OCI-LY7 (cell line): ENCODE measurements at regions not wholly inside any gene's neighbourhood (a gene's known extent, or its start where the extent isn't known, plus 50 kb on each side); places are given as distances from the start of the nearest gene placed in this dataset.

Experiments
- BruUV-seq: library from RNA; stranded (reverse); fragments of 400-500 nt; replicated peaks from 2 replicates; lab custom pipeline; 2021; lab: Mats Ljungman, UMichigan
- CTCF ChIA-PET: fragments of 300-600 bp; sonication (Branson Sonifier 250); formaldehyde crosslinking; loops from one replicate; lab custom pipeline; 2022; ENCODE audit warnings: antibody characterized with exemption; ENCODE audit not compliant: unreplicated experiment; lab: Charles Lee
- POLR2A ChIA-PET: fragments of 300-600 bp; sonication (Branson Sonifier 250); formaldehyde crosslinking; loops from one replicate; lab custom pipeline; 2022; ENCODE audit warnings: antibody characterized with exemption; lab: Charles Lee
- DNase-seq: peaks from one replicate; pipeline ENCODE4 v3.0.0-alpha.2; 2015; ENCODE audit warnings: low spot score
- H2AFZ ChIP-seq: fragments of 200-600 bp; sonication (generic), shearing (Covaris generic); 2 replicates; pipeline ENCODE4 v1.6.1; 2014; ENCODE audit warnings: mild to moderate bottlenecking, antibody characterized with exemption, low read length, moderate library complexity
- H3K27ac ChIP-seq: fragments of 200-600 bp; sonication (generic); 2 replicates; pipeline ENCODE4 v1.5.1; 2014; ENCODE audit warnings: mixed run types, low read depth, mild to moderate bottlenecking, moderate library complexity, low read length, inconsistent platforms; ENCODE audit not compliant: poor library complexity, severe bottlenecking
- H3K36me3 ChIP-seq: fragments of 200-600 bp; sonication (generic); 2 replicates; pipeline ENCODE4 v1.6.1; 2014; ENCODE audit warnings: mild to moderate bottlenecking, antibody characterized with exemption, low read length, moderate library complexity, mixed read lengths; ENCODE audit not compliant: insufficient read depth
- H3K4me1 ChIP-seq: fragments of 200-600 bp; sonication (generic); 2 replicates; pipeline ENCODE4 v1.5.1; 2014; ENCODE audit warnings: mild to moderate bottlenecking, low read length; ENCODE audit not compliant: insufficient read depth, poor library complexity, severe bottlenecking
- H3K4me2 ChIP-seq: fragments of 200-600 bp; sonication (generic); 2 replicates; pipeline ENCODE4 v1.6.1; 2014; ENCODE audit warnings: mild to moderate bottlenecking, low read length
- H3K4me3 ChIP-seq: fragments of 200-600 bp; sonication (generic); 2 replicates; pipeline ENCODE4 v1.5.1; 2014; ENCODE audit warnings: mild to moderate bottlenecking, low read depth, low read length; ENCODE audit not compliant: poor library complexity, severe bottlenecking
- H3K79me2 ChIP-seq: fragments of 200-600 bp; sonication (generic); 2 replicates; pipeline ENCODE4 v1.6.1; 2016; ENCODE audit warnings: low read depth, mild to moderate bottlenecking, low read length, moderate library complexity, mixed read lengths; ENCODE audit not compliant: insufficient read depth
- H3K9me2 ChIP-seq: fragments of 200-600 bp; sonication (generic); 2 replicates; pipeline ENCODE4 v1.6.1; 2016; ENCODE audit warnings: mild to moderate bottlenecking, low read length, mixed read lengths; ENCODE audit not compliant: insufficient read depth
- H3K9me3 ChIP-seq: fragments of 200-600 bp; sonication (generic); 2 replicates; pipeline ENCODE4 v1.6.1; 2014; ENCODE audit warnings: mild to moderate bottlenecking, mixed run types, low read length, mixed read lengths
- H4K20me1 ChIP-seq: fragments of 200-600 bp; sonication (generic); 2 replicates; pipeline ENCODE4 v1.6.1; 2014; ENCODE audit warnings: mild to moderate bottlenecking, antibody characterized with exemption, low read length, moderate library complexity, mixed read lengths; ENCODE audit not compliant: insufficient read depth
- EZH2phosphoT487 ChIP-seq: fragments of 200-600 bp; sonication (generic); IDR thresholded peaks from 2 replicates; pipeline ENCODE4 v1.6.1; 2018; ENCODE audit warnings: low read depth, borderline replicate concordance, mild to moderate bottlenecking, mixed run types, antibody characterized with exemption, low read length, moderate library complexity, mixed read lengths
- intact Hi-C: fragments of 100-400 bp; cut with micrococcal nuclease; formaldehyde crosslinking; loops from one replicate; pipeline ENCODE4 v1.10.0; 2022; ENCODE audit not compliant: unreplicated experiment
- TF ChIP-seq, protein P1 (sequence below): fragments of 200-600 bp; sonication (generic); conservative IDR thresholded peaks from 2 replicates; pipeline ENCODE4 v1.5.1; 2014; ENCODE audit warnings: mild to moderate bottlenecking, antibody characterized with exemption, low read length, moderate library complexity, mixed read lengths

DNA sequence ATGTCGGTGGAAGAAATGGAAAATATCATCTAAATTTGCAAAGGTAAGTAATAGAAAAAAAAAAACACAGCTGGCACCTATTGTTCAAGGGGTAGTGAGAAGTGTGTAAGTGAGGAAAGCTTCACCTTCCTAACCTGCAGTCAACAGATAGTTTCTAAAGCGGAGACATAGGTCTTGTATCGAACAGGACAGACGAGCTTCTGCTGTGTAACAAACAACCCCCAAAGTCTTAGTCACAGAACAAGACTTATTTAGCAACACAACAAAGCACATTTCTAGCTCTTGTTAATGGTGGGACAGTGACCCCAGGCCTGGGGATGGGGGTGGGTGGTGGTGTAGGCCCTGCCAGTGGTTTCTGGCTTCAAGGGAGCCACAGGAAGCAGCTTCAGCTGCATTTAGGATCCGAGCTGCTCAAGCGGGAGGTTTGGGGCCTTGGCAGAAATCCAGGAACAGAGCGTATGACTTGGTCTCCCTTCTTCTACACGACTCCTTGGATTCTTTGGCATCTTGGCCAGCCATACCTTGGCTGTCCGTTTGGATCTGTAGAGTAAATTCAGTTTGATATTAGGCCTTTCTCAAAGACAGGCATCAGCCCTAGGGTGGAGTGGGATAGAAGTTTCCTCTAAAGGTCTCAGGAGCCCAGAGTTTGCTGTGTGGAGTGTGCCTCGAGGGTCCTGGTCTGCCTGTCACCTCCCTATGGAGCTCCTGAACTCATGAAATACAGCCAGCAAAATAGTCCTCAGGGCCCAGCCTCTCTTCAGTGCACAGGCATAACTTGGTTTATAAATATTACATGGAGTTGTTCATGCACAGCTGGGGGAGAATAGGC lies 56.9 kb upstream of the SHH start:
- H3K4me3 ChIP-seq: no peak overlapping the region
- no peaks in the 10 kb centered on the region for H3K9me2 ChIP-seq
- no TSS peak for BruUV-seq
- no peak overlapping the region for H2AFZ ChIP-seq
- H3K36me3 ChIP-seq: no peaks in the 10 kb centered on the region
- TF ChIP-seq EZH2phosphoT487: no peak
- TF ChIP-seq, protein P1, sequence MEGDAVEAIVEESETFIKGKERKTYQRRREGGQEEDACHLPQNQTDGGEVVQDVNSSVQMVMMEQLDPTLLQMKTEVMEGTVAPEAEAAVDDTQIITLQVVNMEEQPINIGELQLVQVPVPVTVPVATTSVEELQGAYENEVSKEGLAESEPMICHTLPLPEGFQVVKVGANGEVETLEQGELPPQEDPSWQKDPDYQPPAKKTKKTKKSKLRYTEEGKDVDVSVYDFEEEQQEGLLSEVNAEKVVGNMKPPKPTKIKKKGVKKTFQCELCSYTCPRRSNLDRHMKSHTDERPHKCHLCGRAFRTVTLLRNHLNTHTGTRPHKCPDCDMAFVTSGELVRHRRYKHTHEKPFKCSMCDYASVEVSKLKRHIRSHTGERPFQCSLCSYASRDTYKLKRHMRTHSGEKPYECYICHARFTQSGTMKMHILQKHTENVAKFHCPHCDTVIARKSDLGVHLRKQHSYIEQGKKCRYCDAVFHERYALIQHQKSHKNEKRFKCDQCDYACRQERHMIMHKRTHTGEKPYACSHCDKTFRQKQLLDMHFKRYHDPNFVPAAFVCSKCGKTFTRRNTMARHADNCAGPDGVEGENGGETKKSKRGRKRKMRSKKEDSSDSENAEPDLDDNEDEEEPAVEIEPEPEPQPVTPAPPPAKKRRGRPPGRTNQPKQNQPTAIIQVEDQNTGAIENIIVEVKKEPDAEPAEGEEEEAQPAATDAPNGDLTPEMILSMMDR: no peak
- CTCF ChIA-PET: no interaction called here
- no peaks in the 10 kb centered on the region for H3K79me2 ChIP-seq
- no peaks in the 10 kb centered on the region for H3K4me1 ChIP-seq
- H4K20me1 ChIP-seq: no peaks in the 10 kb centered on the region
- intact Hi-C loops: no loop called here
- no peak overlapping the region for H3K4me2 ChIP-seq
- H3K9me3 ChIP-seq: no peaks in the 10 kb centered on the region
- no peak overlapping the region for H3K27ac ChIP-seq
- no peak for DNase-seq
- POLR2A ChIA-PET: interaction anchor here (0.6 kb wide), 1 partner anchor 1058 kb away, joined by 3 read pairs; no protein-coding TSS in a partner anchor

DNA sequence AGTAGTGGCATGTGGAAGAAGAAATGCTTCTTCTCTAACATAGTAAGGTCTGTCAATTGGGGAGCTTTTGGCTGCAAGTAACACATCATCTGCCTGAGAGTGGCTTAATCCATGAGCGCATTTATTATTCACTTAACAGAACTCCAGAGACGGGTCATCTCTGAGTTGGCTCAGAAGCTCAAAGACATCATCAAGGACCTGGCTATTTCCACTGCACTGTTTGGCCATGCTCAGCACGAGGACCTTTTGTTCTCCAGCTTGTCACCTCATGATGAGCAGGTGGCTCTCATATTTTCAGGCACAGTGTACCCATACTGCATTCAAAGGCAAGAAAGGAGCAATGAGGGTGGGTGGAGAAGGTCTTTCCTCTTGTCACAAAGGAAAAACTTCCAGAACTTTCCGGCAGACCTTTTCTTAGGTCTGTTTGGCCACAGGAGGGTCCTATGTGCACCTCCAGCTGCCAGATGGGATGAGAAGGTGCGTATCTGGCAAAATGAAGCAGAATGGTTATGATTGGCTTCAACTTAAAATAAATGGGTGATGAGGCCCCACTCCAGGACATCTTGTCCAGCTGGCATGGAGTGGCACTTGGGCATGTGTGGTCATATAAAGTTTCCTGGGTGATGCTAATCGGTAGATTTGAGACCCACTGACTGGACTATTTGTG lies 55.6 kb upstream of the SHH start:
- CTCF ChIA-PET: no interaction called here
- H3K9me3 ChIP-seq: no peaks in the 10 kb centered on the region

More for the DNA sequence above, 55.6 kb upstream of the SHH start:
- TF ChIP-seq, protein P1: no peak
- no peak for TF ChIP-seq EZH2phosphoT487
- H2AFZ ChIP-seq: no peak overlapping the region
- intact Hi-C loops: no loop called here
- no peaks in the 10 kb centered on the region for H3K79me2 ChIP-seq
- no peaks in the 10 kb centered on the region for H4K20me1 ChIP-seq
- no peak for DNase-seq
- no peak overlapping the region for H3K4me2 ChIP-seq
- H3K27ac ChIP-seq: no peak overlapping the region
- BruUV-seq: no TSS peak
- H3K4me3 ChIP-seq: no peak overlapping the region
- H3K36me3 ChIP-seq: no peaks in the 10 kb centered on the region
- no peaks in the 10 kb centered on the region for H3K9me2 ChIP-seq
- H3K4me1 ChIP-seq: no peaks in the 10 kb centered on the region
- POLR2A ChIA-PET: no interaction called here
